Panc1 (cell line): ENCODE measurements at regions not wholly inside any gene's neighbourhood (a gene's known extent, or its start where the extent isn't known, plus 50 kb on each side); places are given as distances from the start of the nearest gene placed in this dataset.

Source experiments
- ATAC-seq: fragments of 200-7000 bp; cut with Tn5 transposase; 2 replicates; pipeline ENCODE4 v1.9.1; 2020; ENCODE audit warnings: mild to moderate bottlenecking, moderate library complexity
- BruUV-seq: library from RNA; stranded (reverse); fragments of 400-500 nt; replicated peaks from 2 replicates; lab custom pipeline; 2021; lab: Mats Ljungman, UMichigan
- CTCF ChIA-PET: fragments of 300-600 bp; sonication (Branson Sonifier 250); formaldehyde crosslinking; loops from one replicate; lab custom pipeline; 2022; ENCODE audit warnings: antibody characterized with exemption; lab: Charles Lee
- POLR2A ChIA-PET: fragments of 300-600 bp; sonication (Branson Sonifier 250); formaldehyde crosslinking; loops from one replicate; lab custom pipeline; 2022; ENCODE audit warnings: antibody characterized with exemption; lab: Charles Lee
- DNase-seq: peaks from one replicate; pipeline ENCODE4 v3.0.0-alpha.2; 2010; ENCODE audit warnings: low read depth, low spot score
- H3K27ac ChIP-seq: 2 replicates; pipeline ENCODE4 v1.5.1; 2011; ENCODE audit warnings: mild to moderate bottlenecking, low read length, inconsistent platforms
- H3K27me3 ChIP-seq: fragments of 200-500 bp; sonication (Bioruptor generic); 2 replicates; pipeline ENCODE4 v1.6.0; 2014; ENCODE audit warnings: low read length, inconsistent platforms; ENCODE audit not compliant: control insufficient read depth, insufficient read depth
- H3K36me3 ChIP-seq: fragments of 200-500 bp; sonication (Bioruptor generic); 2 replicates; pipeline ENCODE4 v1.5.1; 2014; ENCODE audit warnings: inconsistent platforms, mild to moderate bottlenecking, low read length, moderate library complexity; ENCODE audit not compliant: control insufficient read depth, insufficient read depth
- H3K4me1 ChIP-seq: 2 replicates; pipeline ENCODE4 v1.5.1; 2011; ENCODE audit warnings: inconsistent platforms, mild to moderate bottlenecking, low read length, moderate library complexity; ENCODE audit not compliant: control insufficient read depth, insufficient read depth
- H3K4me3 ChIP-seq, 2 experiments: 2 replicates each; pipeline ENCODE4 v1.5.1; 2011 to 2012; ENCODE audit warnings: low read depth in 2 of 2, low read length in 2 of 2, mild to moderate bottlenecking in 2 of 2, inconsistent platforms in 1 of 2, moderate library complexity in 1 of 2
- H3K9me3 ChIP-seq: fragments of 200-500 bp; sonication (Bioruptor generic); 2 replicates; pipeline ENCODE4 v1.5.1; 2014; ENCODE audit warnings: low read depth, mild to moderate bottlenecking, inconsistent platforms, low read length, moderate library complexity; ENCODE audit not compliant: control insufficient read depth, insufficient read depth
- POLR2AphosphoS5 ChIP-seq: IDR thresholded peaks from 2 replicates; pipeline ENCODE4 v1.6.1; 2012; ENCODE audit warnings: mild to moderate bottlenecking, low read depth, low read length, moderate library complexity
- SIN3A ChIP-seq: IDR thresholded peaks from 2 replicates; pipeline ENCODE4 v1.6.1; 2012; ENCODE audit warnings: low read depth, mild to moderate bottlenecking, low read length, moderate library complexity, borderline replicate concordance; ENCODE audit not compliant: insufficient read depth
- TCF7L2 ChIP-seq: IDR thresholded peaks from 2 replicates; pipeline ENCODE4 v1.6.1; 2011; ENCODE audit warnings: mild to moderate bottlenecking, low read depth, low read length, inconsistent platforms
- in situ Hi-C: cut with HindIII; loops from 2 replicates; pipeline ENCODE4 v1.10.0; 2016; ENCODE audit warnings: low sequenced_read_pairs, low pct_unique_long_range_greater_than_20kb
- intact Hi-C: fragments of 100-400 bp; cut with micrococcal nuclease; formaldehyde crosslinking; loops from one replicate; pipeline ENCODE4 v1.10.0; 2022; ENCODE audit not compliant: unreplicated experiment
- TF ChIP-seq, protein P1 (sequence below): fragments of 450-650 bp; IDR thresholded peaks from 2 replicates; pipeline ENCODE4 v1.5.1; 2017; ENCODE audit warnings: mild to moderate bottlenecking
- TF ChIP-seq, protein P2 (sequence below), 2 experiments: IDR thresholded peaks; 2 replicates each; pipeline ENCODE4 v1.6.1; 2011 to 2012; ENCODE audit warnings: low read depth in 2 of 2, control low read depth in 1 of 2, low read length in 1 of 2, mild to moderate bottlenecking in 1 of 2, moderate library complexity in 1 of 2; ENCODE audit not compliant: insufficient read depth in 1 of 2

DNA sequence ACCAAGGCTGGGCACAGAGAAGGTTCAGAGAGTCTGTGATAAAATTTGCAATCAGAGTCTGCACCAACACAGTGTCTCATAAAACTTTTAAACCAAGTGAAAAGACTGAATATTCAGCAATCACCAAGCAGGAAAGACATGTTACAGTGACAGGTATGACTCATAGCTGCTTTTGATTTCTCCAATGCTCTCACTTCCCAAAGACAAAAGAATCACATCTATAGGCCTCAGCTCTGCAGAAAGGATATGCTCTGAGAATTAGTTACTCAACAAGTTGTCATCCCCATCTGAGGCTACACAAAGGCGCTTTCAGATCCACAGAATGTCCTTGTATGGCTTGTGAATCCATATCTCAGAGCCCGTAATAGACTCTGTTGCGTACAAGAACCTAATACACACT is 92.5 kb downstream of the KCNF1 start:
- TF ChIP-seq SIN3A (no peak), TCF7L2 (no peak), POLR2AphosphoS5 (no peak)
- TF ChIP-seq, protein P1, sequence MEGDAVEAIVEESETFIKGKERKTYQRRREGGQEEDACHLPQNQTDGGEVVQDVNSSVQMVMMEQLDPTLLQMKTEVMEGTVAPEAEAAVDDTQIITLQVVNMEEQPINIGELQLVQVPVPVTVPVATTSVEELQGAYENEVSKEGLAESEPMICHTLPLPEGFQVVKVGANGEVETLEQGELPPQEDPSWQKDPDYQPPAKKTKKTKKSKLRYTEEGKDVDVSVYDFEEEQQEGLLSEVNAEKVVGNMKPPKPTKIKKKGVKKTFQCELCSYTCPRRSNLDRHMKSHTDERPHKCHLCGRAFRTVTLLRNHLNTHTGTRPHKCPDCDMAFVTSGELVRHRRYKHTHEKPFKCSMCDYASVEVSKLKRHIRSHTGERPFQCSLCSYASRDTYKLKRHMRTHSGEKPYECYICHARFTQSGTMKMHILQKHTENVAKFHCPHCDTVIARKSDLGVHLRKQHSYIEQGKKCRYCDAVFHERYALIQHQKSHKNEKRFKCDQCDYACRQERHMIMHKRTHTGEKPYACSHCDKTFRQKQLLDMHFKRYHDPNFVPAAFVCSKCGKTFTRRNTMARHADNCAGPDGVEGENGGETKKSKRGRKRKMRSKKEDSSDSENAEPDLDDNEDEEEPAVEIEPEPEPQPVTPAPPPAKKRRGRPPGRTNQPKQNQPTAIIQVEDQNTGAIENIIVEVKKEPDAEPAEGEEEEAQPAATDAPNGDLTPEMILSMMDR = no peak
- TF ChIP-seq, protein P2, sequence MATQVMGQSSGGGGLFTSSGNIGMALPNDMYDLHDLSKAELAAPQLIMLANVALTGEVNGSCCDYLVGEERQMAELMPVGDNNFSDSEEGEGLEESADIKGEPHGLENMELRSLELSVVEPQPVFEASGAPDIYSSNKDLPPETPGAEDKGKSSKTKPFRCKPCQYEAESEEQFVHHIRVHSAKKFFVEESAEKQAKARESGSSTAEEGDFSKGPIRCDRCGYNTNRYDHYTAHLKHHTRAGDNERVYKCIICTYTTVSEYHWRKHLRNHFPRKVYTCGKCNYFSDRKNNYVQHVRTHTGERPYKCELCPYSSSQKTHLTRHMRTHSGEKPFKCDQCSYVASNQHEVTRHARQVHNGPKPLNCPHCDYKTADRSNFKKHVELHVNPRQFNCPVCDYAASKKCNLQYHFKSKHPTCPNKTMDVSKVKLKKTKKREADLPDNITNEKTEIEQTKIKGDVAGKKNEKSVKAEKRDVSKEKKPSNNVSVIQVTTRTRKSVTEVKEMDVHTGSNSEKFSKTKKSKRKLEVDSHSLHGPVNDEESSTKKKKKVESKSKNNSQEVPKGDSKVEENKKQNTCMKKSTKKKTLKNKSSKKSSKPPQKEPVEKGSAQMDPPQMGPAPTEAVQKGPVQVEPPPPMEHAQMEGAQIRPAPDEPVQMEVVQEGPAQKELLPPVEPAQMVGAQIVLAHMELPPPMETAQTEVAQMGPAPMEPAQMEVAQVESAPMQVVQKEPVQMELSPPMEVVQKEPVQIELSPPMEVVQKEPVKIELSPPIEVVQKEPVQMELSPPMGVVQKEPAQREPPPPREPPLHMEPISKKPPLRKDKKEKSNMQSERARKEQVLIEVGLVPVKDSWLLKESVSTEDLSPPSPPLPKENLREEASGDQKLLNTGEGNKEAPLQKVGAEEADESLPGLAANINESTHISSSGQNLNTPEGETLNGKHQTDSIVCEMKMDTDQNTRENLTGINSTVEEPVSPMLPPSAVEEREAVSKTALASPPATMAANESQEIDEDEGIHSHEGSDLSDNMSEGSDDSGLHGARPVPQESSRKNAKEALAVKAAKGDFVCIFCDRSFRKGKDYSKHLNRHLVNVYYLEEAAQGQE (IDR thresholded peaks at IDR 0.05; ENCODE audit: insufficient read depth in 1 of 2, low read depth in 2 of 2, low read length in 1 of 2) = no peak
- no peaks in the 10 kb centered on the region for H3K27me3 ChIP-seq
- intact Hi-C loops (no loop called here), in situ Hi-C loops (no loop called here)
- H3K27ac ChIP-seq = no peak overlapping the region
- H3K4me1 ChIP-seq = no peaks in the 10 kb centered on the region
- no peak for ATAC-seq
- POLR2A ChIA-PET = interaction anchor here (0.5 kb wide), 1 partner anchor 191 kb away, joined by 12 read pairs; no protein-coding TSS in a partner anchor
- H3K4me3 ChIP-seq = no peak overlapping the region
- CTCF ChIA-PET = no interaction called here
- no TSS peak for BruUV-seq
- no peaks in the 10 kb centered on the region for H3K36me3 ChIP-seq
- no peak for DNase-seq
- no peaks in the 10 kb centered on the region for H3K9me3 ChIP-seq

DNA sequence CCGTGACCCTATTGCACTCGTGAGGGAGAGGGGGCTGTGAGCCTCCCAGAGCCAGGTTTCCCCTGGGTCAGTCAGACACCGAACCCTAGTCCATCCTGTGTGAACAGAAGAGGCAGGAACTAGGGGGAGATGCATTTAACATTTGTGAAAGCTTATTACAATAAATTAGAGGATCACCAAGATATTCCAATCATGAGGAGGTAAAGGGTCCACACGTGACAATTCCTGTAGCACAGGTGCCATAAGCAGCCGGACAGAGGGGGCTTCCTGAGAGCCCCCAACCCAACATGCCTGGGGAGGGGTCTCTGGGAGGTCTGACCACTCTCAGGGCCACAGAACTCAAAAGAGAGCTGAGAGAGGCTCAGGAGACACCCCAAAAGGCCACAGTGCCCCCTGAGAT is 93.3 kb downstream of the KCNF1 start:
- BruUV-seq = no TSS peak
- Histone ChIP-seq H3K36me3 (no peaks in the 10 kb centered on the region), H3K4me1 (no peaks in the 10 kb centered on the region), H3K27me3 (no peaks in the 10 kb centered on the region), H3K4me3 (no peak overlapping the region), H3K9me3 (no peaks in the 10 kb centered on the region), H3K27ac (no peak overlapping the region)
- TF ChIP-seq TCF7L2 = no peak
- TF ChIP-seq POLR2AphosphoS5 = no peak
- TF ChIP-seq SIN3A = no peak
- TF ChIP-seq, protein P1 = no peak
- TF ChIP-seq, protein P2 (IDR thresholded peaks at IDR 0.05; ENCODE audit: insufficient read depth in 1 of 2, low read depth in 2 of 2, low read length in 1 of 2) = no peak
- DNase-seq = no peak
- in situ Hi-C loops (no loop called here), intact Hi-C loops (no loop called here)
- POLR2A ChIA-PET = no interaction called here
- CTCF ChIA-PET = no interaction called here
- no peak for ATAC-seq
